ENCODE measurements at regions not wholly inside any gene's neighbourhood (a gene's known extent, or its start where the extent isn't known, plus 50 kb on each side); places are given as distances from the start of the nearest gene placed in this dataset.

GRCh38 chr4:122980860-122981259, 58.5 kb upstream of the NUDT6 start:
- H3K36me3 ChIP-seq, result peaks cover 0 to 20% (median 0%) of the 10 kb centered on the region in 4 donors
- no peak overlapping the region for H3K27ac ChIP-seq
- no peaks in the 10 kb centered on the region for H3K4me1 ChIP-seq
- H3K9me3 ChIP-seq, result no peaks in the 10 kb centered on the region
- H3K4me3 ChIP-seq, result no peak overlapping the region
- no peak for DNase-seq
- H3K27me3 ChIP-seq, result no peaks in the 10 kb centered on the region
- in situ Hi-C loops (cut with MboI; ENCODE audit: low pct_ligation_motif_present in 1 of 4, low pct_unique_long_range_greater_than_20kb in 1 of 4, low sequenced_read_pairs in 3 of 4), result no loop called here
- TF ChIP-seq CTCF (IDR thresholded peaks at IDR 0.05) (no peak), POLR2AphosphoS5 (IDR thresholded peaks at IDR 0.05) (no peak), EP300 (IDR thresholded peaks at IDR 0.05; ENCODE audit: low read depth) (no peak), POLR2A (IDR thresholded peaks at IDR 0.05) (no peak)
- intact Hi-C loops (cut with DNase I; ENCODE audit: low total_unique reads), result no loop called here

DNA sequence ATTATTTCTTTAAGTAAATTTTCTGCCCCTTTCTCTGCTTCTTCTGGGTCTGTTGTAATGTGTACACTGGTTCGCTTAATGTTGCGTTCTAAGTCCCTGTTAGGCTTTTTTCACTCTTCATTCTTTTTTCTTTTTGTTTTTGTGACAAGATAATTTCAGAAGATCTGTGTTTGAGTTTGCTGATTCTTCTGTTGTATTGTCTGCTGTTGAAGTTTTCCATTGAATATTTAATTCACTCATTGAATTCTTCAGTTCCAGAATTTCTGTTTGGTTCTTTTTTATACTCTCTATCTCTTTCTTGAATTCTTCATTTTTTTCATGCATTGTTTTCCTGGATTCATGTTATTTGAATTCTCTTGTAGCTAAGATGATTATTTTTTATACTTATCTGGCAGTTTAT, 66.3 kb upstream of the NUDT6 start:
- WGBS, 2 donors (ENCODE audit: low coverage in 1 of 2), result 92 to 98% methylated on average over 2 of the region's 2 CpGs
- DNase-seq, result no peak
- TF ChIP-seq POLR2A (IDR thresholded peaks at IDR 0.05) (no peak), POLR2AphosphoS5 (IDR thresholded peaks at IDR 0.05) (no peak), CTCF (IDR thresholded peaks at IDR 0.05) (no peak), EP300 (IDR thresholded peaks at IDR 0.05; ENCODE audit: low read depth) (no peak)
- Histone ChIP-seq H3K27me3 (no peaks in the 10 kb centered on the region), H3K27ac (no peak overlapping the region), H3K4me1 (peaks cover 0 to 7% (median 1%) of the 10 kb centered on the region in 4 donors), H3K36me3 (peaks cover 0 to 24% (median 7%) of the 10 kb centered on the region in 4 donors), H3K4me3 (no peak overlapping the region), H3K9me3 (peaks cover 24 to 26% of the 10 kb centered on the region in 2 donors)
- in situ Hi-C loops (cut with MboI; ENCODE audit: low pct_ligation_motif_present in 1 of 4, low pct_unique_long_range_greater_than_20kb in 1 of 4, low sequenced_read_pairs in 3 of 4), result no loop called here
- intact Hi-C loops (cut with DNase I; ENCODE audit: low total_unique reads), result no loop called here

DNA sequence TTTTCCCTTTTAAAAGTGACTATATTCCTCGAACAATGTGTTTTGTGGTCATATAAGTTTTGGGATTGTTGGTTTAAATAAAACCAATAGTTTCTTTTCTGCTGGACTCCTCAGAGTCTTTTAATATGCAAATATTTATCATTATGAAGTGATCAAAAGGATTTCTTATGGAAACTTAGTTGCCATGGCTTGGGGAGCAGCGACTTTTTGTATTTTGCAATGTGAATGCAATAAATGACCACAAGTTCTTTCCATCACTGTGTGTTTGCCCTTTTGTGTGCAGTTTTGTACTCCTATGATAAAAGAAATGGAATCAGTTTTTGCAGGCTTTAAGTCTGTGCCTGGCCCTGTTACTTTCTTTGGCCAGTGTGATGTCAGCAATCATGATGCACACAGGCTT, 68.5 kb upstream of the NUDT6 start:
- in situ Hi-C loops (cut with MboI; ENCODE audit: low pct_ligation_motif_present in 1 of 4, low pct_unique_long_range_greater_than_20kb in 1 of 4, low sequenced_read_pairs in 3 of 4) (no loop called here), intact Hi-C loops (cut with DNase I; ENCODE audit: low total_unique reads) (no loop called here)
- peaks cover 24 to 26% of the 10 kb centered on the region in 2 donors for H3K9me3 ChIP-seq
- TF ChIP-seq CTCF (IDR thresholded peaks at IDR 0.05) (no peak), POLR2A (IDR thresholded peaks at IDR 0.05) (no peak), EP300 (IDR thresholded peaks at IDR 0.05; ENCODE audit: low read depth) (no peak), POLR2AphosphoS5 (IDR thresholded peaks at IDR 0.05) (no peak)
- H3K27me3 ChIP-seq, result no peaks in the 10 kb centered on the region
- H3K4me1 ChIP-seq, result peaks cover 0 to 7% (median 1%) of the 10 kb centered on the region in 4 donors
- H3K4me3 ChIP-seq, result no peak overlapping the region
- no peak for DNase-seq
- WGBS, 2 donors (ENCODE audit: low coverage in 1 of 2), result 95 to 100% methylated on average over 2 of the region's 2 CpGs
- H3K36me3 ChIP-seq, result peaks cover 0 to 17% (median 7%) of the 10 kb centered on the region in 4 donors
- H3K27ac ChIP-seq, result no peak overlapping the region

GRCh38 chr4:122992057-122992456, 69.7 kb upstream of the NUDT6 start:
- Histone ChIP-seq H3K27me3 (no peaks in the 10 kb centered on the region), H3K27ac (no peak overlapping the region), H3K36me3 (peaks cover 0 to 17% (median 6%) of the 10 kb centered on the region in 4 donors), H3K9me3 (peaks cover 21% of the 10 kb centered on the region in 2 donors), H3K4me1 (peaks cover 0 to 7% (median 1%) of the 10 kb centered on the region in 4 donors), H3K4me3 (no peak overlapping the region)
- TF ChIP-seq POLR2AphosphoS5 (IDR thresholded peaks at IDR 0.05) (no peak), CTCF (IDR thresholded peaks at IDR 0.05) (no peak), POLR2A (IDR thresholded peaks at IDR 0.05) (no peak), EP300 (IDR thresholded peaks at IDR 0.05; ENCODE audit: low read depth) (no peak)
- intact Hi-C loops (cut with DNase I; ENCODE audit: low total_unique reads), result no loop called here
- no peak for DNase-seq
- in situ Hi-C loops (cut with MboI; ENCODE audit: low pct_ligation_motif_present in 1 of 4, low pct_unique_long_range_greater_than_20kb in 1 of 4, low sequenced_read_pairs in 3 of 4), result no loop called here
